ENCODE measurements at regions not wholly inside any gene's neighbourhood (a gene's known extent, or its start where the extent isn't known, plus 50 kb on each side); places are given as distances from the start of the nearest gene placed in this dataset.

GRCh38 chr7:115816318-115816974 is 214.1 kb downstream of the TFEC start:
- Histone ChIP-seq H3K4me3 (ENCODE audit: low read depth, low read length) (no peak overlapping the region), H3K36me3 (no peaks in the 10 kb centered on the region), H3K27me3 (ENCODE audit: insufficient read depth, low read depth, severe bottlenecking) (no peaks in the 10 kb centered on the region), H3K9me3 (ENCODE audit: severe bottlenecking) (no peaks in the 10 kb centered on the region), H3K27ac (no peak overlapping the region)
- no peak for DNase-seq
- TF ChIP-seq CTCF (IDR thresholded peaks at IDR 0.05; ENCODE audit: low read depth, low read length): no peak

- no peak overlapping the region for H3K27ac ChIP-seq
- no peak overlapping the region for H3K4me3 ChIP-seq (ENCODE audit: low read depth, low read length)
- TF ChIP-seq CTCF (IDR thresholded peaks at IDR 0.05; ENCODE audit: low read depth, low read length): no peak
- H3K36me3 ChIP-seq: no peaks in the 10 kb centered on the region
- no peaks in the 10 kb centered on the region for H3K27me3 ChIP-seq (ENCODE audit: insufficient read depth, low read depth, severe bottlenecking)
- H3K9me3 ChIP-seq (ENCODE audit: severe bottlenecking): no peaks in the 10 kb centered on the region
- no peak for DNase-seq
Measured at GRCh38 chr7:115812794-115813193, 217.8 kb downstream of the TFEC start.

GRCh38 chr7:115805458-115805857 is 225.1 kb downstream of the TFEC start:
- H3K4me3 ChIP-seq (ENCODE audit: low read depth, low read length): no peak overlapping the region
- H3K27ac ChIP-seq: no peak overlapping the region
- no peak for TF ChIP-seq CTCF (IDR thresholded peaks at IDR 0.05; ENCODE audit: low read depth, low read length)
- no peak for DNase-seq
- H3K36me3 ChIP-seq: no peaks in the 10 kb centered on the region
- no peaks in the 10 kb centered on the region for H3K9me3 ChIP-seq (ENCODE audit: severe bottlenecking)
- no peaks in the 10 kb centered on the region for H3K27me3 ChIP-seq (ENCODE audit: insufficient read depth, low read depth, severe bottlenecking)

- H3K4me3 ChIP-seq (ENCODE audit: low read depth, low read length): no peak overlapping the region
- TF ChIP-seq CTCF (IDR thresholded peaks at IDR 0.05; ENCODE audit: low read depth, low read length): no peak
- H3K36me3 ChIP-seq: no peaks in the 10 kb centered on the region
- H3K27ac ChIP-seq: no peak overlapping the region
- no peaks in the 10 kb centered on the region for H3K9me3 ChIP-seq (ENCODE audit: severe bottlenecking)
- DNase-seq: no peak
- H3K27me3 ChIP-seq (ENCODE audit: insufficient read depth, low read depth, severe bottlenecking): no peaks in the 10 kb centered on the region
Measured at GRCh38 chr7:115802415-115802814, 228.1 kb downstream of the TFEC start.

GRCh38 chr7:115799430-115799829 is 231.1 kb downstream of the TFEC start:
- DNase-seq: no peak
- Histone ChIP-seq H3K36me3 (no peaks in the 10 kb centered on the region), H3K9me3 (ENCODE audit: severe bottlenecking) (no peaks in the 10 kb centered on the region), H3K27ac (no peak overlapping the region), H3K4me3 (ENCODE audit: low read depth, low read length) (no peak overlapping the region), H3K27me3 (ENCODE audit: insufficient read depth, low read depth, severe bottlenecking) (no peaks in the 10 kb centered on the region)
- no peak for TF ChIP-seq CTCF (IDR thresholded peaks at IDR 0.05; ENCODE audit: low read depth, low read length)

Data from WERI-Rb-1 (cell line).